Thyroid gland (tissue), 4 donors: ENCODE measurements at regions not wholly inside any gene's neighbourhood (a gene's known extent, or its start where the extent isn't known, plus 50 kb on each side); places are given as distances from the start of the nearest gene placed in this dataset.

Experiments
- DNase-seq, 2 donors: peaks; one replicate each; pipeline ENCODE4 v3.0.0-alpha.2; 2019
- H3K27ac ChIP-seq, 3 donors: fragments of 200-600 bp; sonication (generic); 1 replicate in 2 of 3; 2 replicates in 1 of 3; pipeline ENCODE4 v1.5.1; 2016 to 2019; ENCODE audit warnings: mild to moderate bottlenecking in 1 of 3, moderate library complexity in 1 of 3
- H3K27me3 ChIP-seq: fragments of 200-600 bp; sonication (generic); one replicate; pipeline ENCODE4 v1.5.1; 2019
- H3K36me3 ChIP-seq, 2 donors: fragments of 200-600 bp; sonication (generic); one replicate each; pipeline ENCODE4 v1.5.1; 2016 to 2019
- H3K4me1 ChIP-seq, 2 donors: fragments of 200-600 bp; sonication (generic); one replicate each; pipeline ENCODE4 v1.5.1; 2017 to 2019
- H3K4me3 ChIP-seq, 3 donors: fragments of 200-600 bp; sonication (generic); replicated peaks in 1 of 3; 1 replicate in 2 of 3; 2 replicates in 1 of 3; pipeline ENCODE4 v1.5.1; 2016; ENCODE audit warnings: mild to moderate bottlenecking in 1 of 3
- H3K9me3 ChIP-seq: fragments of 200-600 bp; sonication (generic); one replicate; pipeline ENCODE4 v1.5.1; 2017
- POLR2A ChIP-seq, 2 donors: fragments of 450-650 bp; IDR thresholded peaks; one replicate each; pipeline ENCODE4 v1.6.1; 2017; ENCODE audit warnings: antibody characterized with exemption in 2 of 2, mild to moderate bottlenecking in 2 of 2, moderate library complexity in 1 of 2
- WGBS, 2 donors: methylation state at CpG; one replicate each; pipeline ENCODE4 v1.1.5; 2017; 5-methylcytosine and 5-hydroxymethylcytosine counted together
- intact Hi-C: fragments of 100-400 bp; cut with DNase I; formaldehyde crosslinking; loops from one replicate; pipeline ENCODE4 v1.15.1; 2023
- TF ChIP-seq, protein P1 (sequence below), 6 experiments: fragments of 200-600 bp in 3 of 6; fragments of 450-650 bp in 3 of 6; sonication (generic) in 3 of 6; IDR thresholded peaks; one replicate each; pipeline ENCODE4 v1.5.1; 2016 to 2019; ENCODE audit warnings: antibody characterized with exemption in 6 of 6, mild to moderate bottlenecking in 2 of 6, inconsistent platforms in 1 of 6, moderate library complexity in 1 of 6

DNA sequence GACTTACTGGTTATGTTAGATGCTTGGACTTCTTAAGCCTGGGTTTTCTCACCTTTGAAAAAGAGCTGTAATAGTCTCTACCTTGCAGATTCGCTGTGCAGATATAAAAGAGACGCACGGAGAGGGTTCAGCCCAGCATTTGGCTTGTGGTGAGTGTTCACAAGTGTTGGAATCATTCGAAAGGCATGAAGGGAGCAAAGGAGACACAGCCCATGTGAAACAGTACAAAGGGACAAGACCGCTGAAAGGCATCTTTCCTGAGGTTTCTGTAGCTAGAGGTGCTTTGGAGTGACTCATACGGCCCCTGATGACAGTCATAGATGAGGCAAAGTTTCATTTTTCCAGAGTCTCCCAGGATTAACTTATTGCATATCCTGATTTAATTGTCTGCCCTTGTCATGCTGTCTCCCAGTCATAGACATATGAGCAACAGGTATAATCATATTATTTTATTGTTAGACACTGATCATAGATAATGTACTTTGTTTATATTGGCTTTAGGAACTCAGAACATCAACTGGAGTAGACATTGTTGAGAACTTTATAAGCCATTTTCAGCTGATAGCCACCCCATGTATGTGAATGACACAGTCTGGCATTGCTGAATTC lies 171.1 kb downstream of the ADRA2A start:
- Histone ChIP-seq H3K27me3 (no peaks in the 10 kb centered on the region), H3K36me3 (no peaks in the 10 kb centered on the region), H3K27ac (no peak overlapping the region), H3K4me3 (no peak overlapping the region), H3K9me3 (no peaks in the 10 kb centered on the region), H3K4me1 (no peaks in the 10 kb centered on the region)
- WGBS, 2 donors = 86 to 87% methylated on average over 6 of the region's 6 CpGs
- DNase-seq = no peak
- TF ChIP-seq, protein P1, sequence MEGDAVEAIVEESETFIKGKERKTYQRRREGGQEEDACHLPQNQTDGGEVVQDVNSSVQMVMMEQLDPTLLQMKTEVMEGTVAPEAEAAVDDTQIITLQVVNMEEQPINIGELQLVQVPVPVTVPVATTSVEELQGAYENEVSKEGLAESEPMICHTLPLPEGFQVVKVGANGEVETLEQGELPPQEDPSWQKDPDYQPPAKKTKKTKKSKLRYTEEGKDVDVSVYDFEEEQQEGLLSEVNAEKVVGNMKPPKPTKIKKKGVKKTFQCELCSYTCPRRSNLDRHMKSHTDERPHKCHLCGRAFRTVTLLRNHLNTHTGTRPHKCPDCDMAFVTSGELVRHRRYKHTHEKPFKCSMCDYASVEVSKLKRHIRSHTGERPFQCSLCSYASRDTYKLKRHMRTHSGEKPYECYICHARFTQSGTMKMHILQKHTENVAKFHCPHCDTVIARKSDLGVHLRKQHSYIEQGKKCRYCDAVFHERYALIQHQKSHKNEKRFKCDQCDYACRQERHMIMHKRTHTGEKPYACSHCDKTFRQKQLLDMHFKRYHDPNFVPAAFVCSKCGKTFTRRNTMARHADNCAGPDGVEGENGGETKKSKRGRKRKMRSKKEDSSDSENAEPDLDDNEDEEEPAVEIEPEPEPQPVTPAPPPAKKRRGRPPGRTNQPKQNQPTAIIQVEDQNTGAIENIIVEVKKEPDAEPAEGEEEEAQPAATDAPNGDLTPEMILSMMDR (IDR thresholded peaks at IDR 0.05) = no peak
- no peak for TF ChIP-seq POLR2A (IDR thresholded peaks at IDR 0.05)
- intact Hi-C loops = no loop called here

DNA sequence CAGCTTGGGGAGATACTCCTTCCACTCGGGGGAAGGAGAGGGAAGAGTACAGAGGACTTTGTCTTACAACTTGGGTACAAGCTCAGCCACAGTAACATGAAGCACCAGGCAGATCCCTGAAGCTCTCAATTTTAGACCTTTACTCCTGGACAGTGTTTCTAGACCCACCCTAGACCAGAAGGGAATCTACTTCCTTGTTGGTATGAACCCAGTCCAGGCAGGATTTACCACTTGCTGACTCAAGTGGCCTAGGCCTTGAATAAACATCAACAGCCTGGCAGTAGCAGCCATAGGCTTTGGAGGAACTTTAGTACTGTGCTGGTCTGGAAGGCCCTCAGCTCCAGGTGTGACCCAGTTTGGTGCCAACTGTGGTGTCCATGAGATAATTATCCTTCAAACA lies 173.1 kb downstream of the ADRA2A start:
- Histone ChIP-seq H3K9me3 (no peaks in the 10 kb centered on the region), H3K27ac (no peak overlapping the region), H3K4me1 (no peaks in the 10 kb centered on the region), H3K4me3 (no peak overlapping the region), H3K36me3 (no peaks in the 10 kb centered on the region), H3K27me3 (no peaks in the 10 kb centered on the region)
- intact Hi-C loops = no loop called here
- no peak for DNase-seq
- TF ChIP-seq, protein P1 (IDR thresholded peaks at IDR 0.05) = no peak
- no peak for TF ChIP-seq POLR2A (IDR thresholded peaks at IDR 0.05)
- 69 to 100% methylated on average over 1 of the region's 1 CpG for WGBS, 2 donors

DNA sequence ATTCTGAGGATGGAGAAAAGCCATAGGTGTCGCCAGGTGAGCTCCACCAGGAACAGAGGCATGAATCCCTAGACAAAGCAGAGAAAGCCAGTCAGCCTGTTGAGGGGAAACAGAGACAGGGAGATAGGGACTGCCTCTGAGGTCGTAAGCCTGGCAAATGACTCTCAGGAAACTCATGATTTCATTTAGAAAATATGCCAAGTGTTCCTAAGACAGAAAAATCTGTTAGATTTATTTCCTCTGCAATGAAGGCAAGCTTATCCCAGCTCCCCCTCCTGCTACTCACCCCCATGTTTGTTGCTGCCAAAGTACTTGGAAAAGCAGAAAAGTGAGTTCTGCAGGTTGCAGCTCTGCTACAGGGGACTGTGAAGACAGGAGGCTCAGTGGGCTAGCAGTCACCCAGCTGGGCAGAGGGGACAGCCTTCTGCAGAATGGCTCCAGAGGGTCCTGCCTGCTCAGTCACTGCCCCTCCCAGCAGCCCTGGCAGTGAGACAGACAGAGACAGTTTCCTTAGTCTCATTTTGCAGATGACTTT lies 184.3 kb downstream of the ADRA2A start:
- DNase-seq = no peak
- H3K4me3 ChIP-seq = no peak overlapping the region
- no peaks in the 10 kb centered on the region for H3K36me3 ChIP-seq
- H3K27me3 ChIP-seq = no peaks in the 10 kb centered on the region
- no peaks in the 10 kb centered on the region for H3K4me1 ChIP-seq
- no peak overlapping the region for H3K27ac ChIP-seq
- TF ChIP-seq, protein P1 (IDR thresholded peaks at IDR 0.05) = no peak
- TF ChIP-seq POLR2A (IDR thresholded peaks at IDR 0.05) = no peak
- 52 to 53% methylated on average over 2 of the region's 2 CpGs for WGBS, 2 donors
- H3K9me3 ChIP-seq = no peaks in the 10 kb centered on the region
- intact Hi-C loops = no loop called here

DNA sequence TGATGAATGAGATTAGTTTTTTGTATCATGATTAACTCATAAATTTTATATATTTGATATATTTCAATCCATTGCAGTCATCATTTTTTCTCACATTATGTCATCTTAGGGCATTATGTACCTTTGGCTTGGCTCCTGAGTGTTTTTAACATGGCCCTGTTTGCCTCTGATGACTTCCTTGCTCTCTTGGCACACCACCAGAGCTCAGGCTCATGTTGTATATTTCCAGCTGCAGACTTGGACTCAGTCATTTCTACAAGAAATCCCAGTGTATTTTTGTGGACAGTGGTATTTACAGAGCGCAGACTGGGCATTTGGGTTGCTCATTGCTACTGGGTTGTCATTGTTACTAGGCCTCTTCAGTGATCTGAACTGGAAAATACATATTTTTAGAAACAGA lies 188.5 kb downstream of the ADRA2A start:
- no peak overlapping the region for H3K27ac ChIP-seq
- no peak for DNase-seq
- H3K4me3 ChIP-seq = no peak overlapping the region
- TF ChIP-seq POLR2A (IDR thresholded peaks at IDR 0.05) = no peak
- TF ChIP-seq, protein P1 (IDR thresholded peaks at IDR 0.05) = no peak
- H3K4me1 ChIP-seq = no peaks in the 10 kb centered on the region
- intact Hi-C loops = no loop called here
- H3K27me3 ChIP-seq = no peaks in the 10 kb centered on the region
- H3K36me3 ChIP-seq = no peaks in the 10 kb centered on the region
- H3K9me3 ChIP-seq = no peaks in the 10 kb centered on the region
- 93% methylated on average over 1 of the region's 1 CpG for WGBS, 2 donors

DNA sequence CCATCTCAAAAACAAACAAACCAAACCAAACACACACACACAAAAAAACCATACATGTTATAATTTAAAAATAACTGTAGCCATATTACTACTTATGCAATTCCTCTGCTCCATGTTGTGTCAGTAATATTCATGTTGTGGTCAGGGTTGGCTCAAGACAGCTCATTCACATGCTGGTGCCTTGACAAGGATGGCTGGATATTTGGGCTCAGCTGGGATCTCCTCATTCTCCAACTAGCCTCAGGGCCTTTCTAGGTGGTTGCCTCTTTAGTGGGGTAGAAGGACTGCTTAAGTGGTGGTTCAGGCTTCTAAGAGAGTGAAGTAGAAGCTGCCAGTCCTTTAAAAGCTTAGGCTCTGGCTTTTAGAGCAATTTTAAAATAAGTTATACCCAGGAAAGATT lies 189.3 kb downstream of the ADRA2A start:
- DNase-seq = no peak
- Histone ChIP-seq H3K9me3 (no peaks in the 10 kb centered on the region), H3K27ac (no peak overlapping the region), H3K4me3 (no peak overlapping the region), H3K4me1 (no peaks in the 10 kb centered on the region), H3K27me3 (no peaks in the 10 kb centered on the region), H3K36me3 (no peaks in the 10 kb centered on the region)
- intact Hi-C loops = no loop called here
- TF ChIP-seq, protein P1 (IDR thresholded peaks at IDR 0.05) = no peak
- TF ChIP-seq POLR2A (IDR thresholded peaks at IDR 0.05) = no peak
